IMR-90 (cell line): ENCODE measurements at regions not wholly inside any gene's neighbourhood (a gene's known extent, or its start where the extent isn't known, plus 50 kb on each side); places are given as distances from the start of the nearest gene placed in this dataset.

Experiments used
- ATAC-seq: fragments of 200-7000 bp; cut with Tn5 transposase; 2 replicates; pipeline ENCODE4 v1.9.1; 2020; ENCODE audit warnings: low read depth, mild to moderate bottlenecking, moderate library complexity
- BruUV-seq: library from RNA; stranded (reverse); fragments of 400-500 nt; replicated peaks from 2 replicates; lab custom pipeline; 2021; lab: Mats Ljungman, UMichigan
- CTCF ChIA-PET: fragments of 300-600 bp; formaldehyde crosslinking; extraction: SDS; loops from one replicate; lab custom pipeline; 2021; ENCODE audit warnings: antibody characterized with exemption; lab: Yijun Ruan, JAX
- POLR2A ChIA-PET: fragments of 300-600 bp; sonication (Branson Sonifier 250); formaldehyde crosslinking; loops from one replicate; lab custom pipeline; 2022; ENCODE audit warnings: antibody characterized with exemption; ENCODE audit not compliant: unreplicated experiment; lab: Charles Lee
- DNase-seq: peaks from one replicate; pipeline ENCODE4 v3.0.0; 2013
- H2AFZ ChIP-seq: replicated peaks from 2 replicates; pipeline ENCODE3; 2013; ENCODE audit warnings: low read length, mild to moderate bottlenecking; ENCODE audit not compliant: poor library complexity
- H2AK5ac ChIP-seq: 2 replicates; pipeline ENCODE4 v1.6.1; 2013; ENCODE audit warnings: low read depth, low read length, inconsistent platforms
- H2AK9ac ChIP-seq: replicated peaks from 2 replicates; pipeline ENCODE3; 2013; ENCODE audit warnings: mild to moderate bottlenecking, low read depth, low read length, moderate library complexity; ENCODE audit not compliant: poor library complexity
- H2BK120ac ChIP-seq: 2 replicates; pipeline ENCODE4 v1.6.1; 2013; ENCODE audit warnings: low read depth, low read length, inconsistent platforms
- H2BK15ac ChIP-seq: 3 replicates; pipeline ENCODE4 v1.6.1; 2013; ENCODE audit warnings: low read depth, low read length, inconsistent platforms
- H2BK20ac ChIP-seq: 2 replicates; pipeline ENCODE4 v1.6.1; 2013; ENCODE audit warnings: low read depth, mild to moderate bottlenecking, inconsistent platforms, low read length, moderate library complexity
- H2BK5ac ChIP-seq: 2 replicates; pipeline ENCODE4 v1.6.1; 2013; ENCODE audit warnings: mild to moderate bottlenecking, low read depth, low read length, inconsistent platforms; ENCODE audit not compliant: poor library complexity, severe bottlenecking
- H3K14ac ChIP-seq: replicated peaks from 2 replicates; pipeline ENCODE4 v1.6.1; 2013; ENCODE audit warnings: low read depth, low read length, inconsistent platforms
- H3K18ac ChIP-seq: 2 replicates; pipeline ENCODE4 v1.6.1; 2013; ENCODE audit warnings: low read depth, low read length, control low read depth
- H3K23ac ChIP-seq: 2 replicates; pipeline ENCODE4 v1.6.1; 2013; ENCODE audit warnings: low read depth, low read length, inconsistent platforms
- H3K27ac ChIP-seq: 2 replicates; pipeline ENCODE4 v1.5.1; 2013; ENCODE audit warnings: mild to moderate bottlenecking, control low read depth, low read length; ENCODE audit not compliant: insufficient read depth
- H3K27me3 ChIP-seq: 2 replicates; pipeline ENCODE4 v1.6.1; 2013; ENCODE audit warnings: low read length; ENCODE audit not compliant: control insufficient read depth, insufficient read depth
- H3K36me3 ChIP-seq: 2 replicates; pipeline ENCODE4 v1.6.1; 2013; ENCODE audit warnings: low read length, mixed read lengths; ENCODE audit not compliant: control insufficient read depth, insufficient read depth
- H3K4ac ChIP-seq: 2 replicates; pipeline ENCODE4 v1.6.1; 2013; ENCODE audit warnings: low read depth, low read length, inconsistent platforms
- H3K4me1 ChIP-seq: 2 replicates; pipeline ENCODE4 v1.6.1; 2013; ENCODE audit warnings: low read length, mixed read lengths; ENCODE audit not compliant: control insufficient read depth, insufficient read depth
- H3K4me2 ChIP-seq: 2 replicates; pipeline ENCODE4 v1.6.1; 2013; ENCODE audit warnings: low read depth, mild to moderate bottlenecking, control low read depth, low read length, moderate library complexity
- H3K4me3 ChIP-seq: 2 replicates; pipeline ENCODE4 v1.5.1; 2013; ENCODE audit warnings: low read depth, mild to moderate bottlenecking, control low read depth, low read length, moderate library complexity; ENCODE audit not compliant: insufficient read depth
- H3K56ac ChIP-seq: 2 replicates; pipeline ENCODE4 v1.6.1; 2013; ENCODE audit warnings: low read length, inconsistent platforms; ENCODE audit not compliant: insufficient read depth; ENCODE audit errors: extremely low read depth
- H3K79me1 ChIP-seq, 2 experiments: 2 replicates each; pipeline ENCODE4 v1.6.1; 2013; ENCODE audit warnings: low read length in 2 of 2, inconsistent platforms in 1 of 2, low read depth in 1 of 2
- H3K9ac ChIP-seq: 2 replicates; pipeline ENCODE4 v1.6.1; 2013; ENCODE audit warnings: low read depth, low read length, control low read depth
- H3K9me1 ChIP-seq: 2 replicates; pipeline ENCODE4 v1.6.1; 2013; ENCODE audit warnings: low read length, inconsistent platforms; ENCODE audit not compliant: insufficient read depth
- H3K9me3 ChIP-seq: 2 replicates; pipeline ENCODE4 v1.6.1; 2013; ENCODE audit warnings: low read length; ENCODE audit not compliant: control insufficient read depth, insufficient read depth
- H4K20me1 ChIP-seq: 2 replicates; pipeline ENCODE4 v1.6.1; 2013; ENCODE audit warnings: low read length, inconsistent platforms; ENCODE audit not compliant: insufficient read depth
- H4K5ac ChIP-seq: 2 replicates; pipeline ENCODE4 v1.6.1; 2013; ENCODE audit warnings: mild to moderate bottlenecking, low read depth, low read length, control low read depth
- H4K8ac ChIP-seq, 2 experiments: 2 replicates each; pipeline ENCODE4 v1.6.1; 2013; ENCODE audit warnings: low read depth in 2 of 2, low read length in 2 of 2, control low read depth in 1 of 2, inconsistent platforms in 1 of 2
- H4K91ac ChIP-seq: 2 replicates; pipeline ENCODE4 v1.6.1; 2013; ENCODE audit warnings: low read depth, low read length, inconsistent platforms; ENCODE audit not compliant: insufficient read depth
- BHLHE40 ChIP-seq: fragments of 150-350 bp; IDR thresholded peaks from 2 replicates; pipeline ENCODE4 v1.6.1; 2016; ENCODE audit warnings: mild to moderate bottlenecking, low read depth, low read length
- CEBPB ChIP-seq: IDR thresholded peaks from 2 replicates; pipeline ENCODE4 v1.6.1; 2012; ENCODE audit warnings: low read depth, low read length, improper control_type of control experiment
- CHD1 ChIP-seq: IDR thresholded peaks from 2 replicates; pipeline ENCODE4 v1.6.1; 2012; ENCODE audit warnings: low read depth, low read length, improper control_type of control experiment
- FOS ChIP-seq: fragments of 150-350 bp; IDR thresholded peaks from 2 replicates; pipeline ENCODE4 v1.6.1; 2016; ENCODE audit warnings: low read depth, low read length
- MAZ ChIP-seq: IDR thresholded peaks from 2 replicates; pipeline ENCODE4 v1.6.1; 2012; ENCODE audit warnings: low read depth, mild to moderate bottlenecking, low read length, improper control_type of control experiment, moderate library complexity, borderline replicate concordance
- MXI1 ChIP-seq: IDR thresholded peaks from 2 replicates; pipeline ENCODE4 v1.6.1; 2012; ENCODE audit warnings: low read depth, mild to moderate bottlenecking, low read length, moderate library complexity, borderline replicate concordance
- NFE2L2 ChIP-seq: fragments of 150-350 bp; IDR thresholded peaks from 2 replicates; pipeline ENCODE4 v1.6.1; 2016; ENCODE audit warnings: low read depth, mild to moderate bottlenecking, low read length
- RAD21 ChIP-seq: IDR thresholded peaks from 2 replicates; pipeline ENCODE4 v1.6.1; 2012; ENCODE audit warnings: low read length, improper control_type of control experiment
- RCOR1 ChIP-seq: IDR thresholded peaks from 2 replicates; pipeline ENCODE4 v1.6.1; 2012; ENCODE audit warnings: mild to moderate bottlenecking, low read length, improper control_type of control experiment; ENCODE audit not compliant: insufficient replicate concordance
- RFX5 ChIP-seq: IDR thresholded peaks from 2 replicates; pipeline ENCODE4 v1.8.0; 2012; ENCODE audit warnings: low read depth, mild to moderate bottlenecking, low read length, moderate library complexity
- SMC3 ChIP-seq: fragments of 150-350 bp; IDR thresholded peaks from 2 replicates; pipeline ENCODE4 v1.6.1; 2016; ENCODE audit warnings: low read depth, mild to moderate bottlenecking, antibody characterized with exemption, low read length, moderate library complexity
- WGBS, 2 experiments: methylation state at CpG; one replicate each; pipeline versions ENCODE4 v1.1.5 to v1.1.7; 2013; ENCODE audit warnings: missing lambda C conversion rate in 2 of 2; ENCODE audit not compliant: insufficient read length in 1 of 2; ENCODE audit errors: extremely low coverage in 2 of 2; 5-methylcytosine and 5-hydroxymethylcytosine counted together
- dilution Hi-C: fragments of 300-500 bp; cut with HindIII; formaldehyde crosslinking; loops from one replicate; pipeline ENCODE4 v1.14.3; 2018; ENCODE audit warnings: low sequenced_read_pairs; ENCODE audit not compliant: unreplicated experiment
- in situ Hi-C: fragments of 300-500 bp; cut with MboI; formaldehyde crosslinking; loops from 3 replicates; pipeline ENCODE4 v1.14.3; 2019; ENCODE audit warnings: low sequenced_read_pairs, inconsistent platforms, mixed read lengths
- intact Hi-C: fragments of 100-400 bp; cut with micrococcal nuclease; formaldehyde crosslinking; loops from 2 replicates; pipeline ENCODE4 v1.10.0; 2022
- TF ChIP-seq, protein P1 (sequence below): fragments of 150-350 bp; IDR thresholded peaks from 2 replicates; pipeline ENCODE4 v1.6.1; 2016; ENCODE audit warnings: low read depth, mild to moderate bottlenecking, low read length, moderate library complexity, borderline replicate concordance
- TF ChIP-seq, protein P2 (sequence below): fragments of 150-350 bp; IDR thresholded peaks from 2 replicates; pipeline ENCODE4 v1.6.1; 2017; ENCODE audit warnings: mild to moderate bottlenecking, antibody characterized with exemption, low read length, low read depth
- TF ChIP-seq, protein P3 (sequence below): conservative IDR thresholded peaks from 2 replicates; pipeline ENCODE4 v1.5.1; 2012; ENCODE audit warnings: mild to moderate bottlenecking, low read depth, low read length, improper control_type of control experiment

DNA sequence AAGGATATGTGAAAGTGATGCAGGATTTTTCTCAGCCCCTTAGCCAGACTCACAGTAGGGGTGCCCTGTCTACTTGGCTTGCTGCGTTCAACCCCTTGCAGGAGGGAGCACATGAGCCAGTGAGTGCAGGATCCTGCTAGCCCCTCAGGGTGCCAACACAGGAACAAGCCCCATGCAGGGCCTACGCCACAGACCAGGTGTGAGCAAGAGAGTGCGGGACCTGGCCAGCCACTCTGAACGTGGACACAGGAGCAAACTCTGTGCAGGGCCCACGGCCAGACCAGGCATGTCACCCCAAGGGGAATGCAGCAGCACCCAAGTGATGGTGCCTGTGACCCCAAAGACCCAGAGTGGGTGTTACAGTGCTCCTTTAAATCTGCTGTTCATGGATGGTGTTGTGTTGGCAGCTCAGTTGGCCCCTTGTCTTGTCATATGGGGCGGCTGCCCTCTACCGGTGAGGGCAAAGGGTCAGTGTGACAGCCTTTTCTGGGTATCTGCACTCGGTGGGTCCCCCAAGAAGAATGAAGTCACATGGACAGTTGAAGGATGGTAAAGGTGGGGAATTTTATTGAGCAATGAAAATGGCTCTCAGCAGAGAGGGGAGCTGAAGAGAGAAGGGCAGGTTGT, 188.4 kb upstream of the MAOA start:
- Histone ChIP-seq H4K5ac (no peak overlapping the region), H3K23ac (no peak overlapping the region), H3K4me3 (no peak overlapping the region), H3K36me3 (no peaks in the 10 kb centered on the region), H4K91ac (no peak overlapping the region), H3K14ac (no peak overlapping the region), H2AFZ (no peak overlapping the region), H2AK9ac (no peak overlapping the region), H3K79me1 (no peaks in the 10 kb centered on the region), H3K4me2 (no peak overlapping the region), H2AK5ac (no peak overlapping the region), H3K4ac (no peak overlapping the region), H3K18ac (no peak overlapping the region), H4K20me1 (no peaks in the 10 kb centered on the region), H3K27ac (no peak overlapping the region), H3K4me1 (no peaks in the 10 kb centered on the region), H3K27me3 (no peaks in the 10 kb centered on the region), H2BK15ac (no peak overlapping the region), H2BK120ac (no peak overlapping the region), H2BK5ac (no peak overlapping the region), H3K9ac (no peak overlapping the region), H2BK20ac (no peak overlapping the region), H4K8ac (no peak overlapping the region), H3K9me1 (no peaks in the 10 kb centered on the region), H3K56ac (no peak overlapping the region), H3K9me3 (no peaks in the 10 kb centered on the region)
- ChIA-PET POLR2A (no interaction called here), CTCF (no interaction called here)
- intact Hi-C loops, result no loop called here
- DNase-seq, result no peak
- TF ChIP-seq, protein P1, sequence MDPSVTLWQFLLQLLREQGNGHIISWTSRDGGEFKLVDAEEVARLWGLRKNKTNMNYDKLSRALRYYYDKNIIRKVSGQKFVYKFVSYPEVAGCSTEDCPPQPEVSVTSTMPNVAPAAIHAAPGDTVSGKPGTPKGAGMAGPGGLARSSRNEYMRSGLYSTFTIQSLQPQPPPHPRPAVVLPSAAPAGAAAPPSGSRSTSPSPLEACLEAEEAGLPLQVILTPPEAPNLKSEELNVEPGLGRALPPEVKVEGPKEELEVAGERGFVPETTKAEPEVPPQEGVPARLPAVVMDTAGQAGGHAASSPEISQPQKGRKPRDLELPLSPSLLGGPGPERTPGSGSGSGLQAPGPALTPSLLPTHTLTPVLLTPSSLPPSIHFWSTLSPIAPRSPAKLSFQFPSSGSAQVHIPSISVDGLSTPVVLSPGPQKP, result no peak
- no peak for TF ChIP-seq SMC3
- TF ChIP-seq, protein P2, sequence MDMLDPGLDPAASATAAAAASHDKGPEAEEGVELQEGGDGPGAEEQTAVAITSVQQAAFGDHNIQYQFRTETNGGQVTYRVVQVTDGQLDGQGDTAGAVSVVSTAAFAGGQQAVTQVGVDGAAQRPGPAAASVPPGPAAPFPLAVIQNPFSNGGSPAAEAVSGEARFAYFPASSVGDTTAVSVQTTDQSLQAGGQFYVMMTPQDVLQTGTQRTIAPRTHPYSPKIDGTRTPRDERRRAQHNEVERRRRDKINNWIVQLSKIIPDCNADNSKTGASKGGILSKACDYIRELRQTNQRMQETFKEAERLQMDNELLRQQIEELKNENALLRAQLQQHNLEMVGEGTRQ, result no peak
- TF ChIP-seq MXI1, result no peak
- no peak for TF ChIP-seq NFE2L2
- TF ChIP-seq MAZ, result no peak
- no peak for TF ChIP-seq FOS
- no peak for TF ChIP-seq RAD21
- TF ChIP-seq CHD1, result no peak
- no peak for TF ChIP-seq CEBPB
- TF ChIP-seq, protein P3, sequence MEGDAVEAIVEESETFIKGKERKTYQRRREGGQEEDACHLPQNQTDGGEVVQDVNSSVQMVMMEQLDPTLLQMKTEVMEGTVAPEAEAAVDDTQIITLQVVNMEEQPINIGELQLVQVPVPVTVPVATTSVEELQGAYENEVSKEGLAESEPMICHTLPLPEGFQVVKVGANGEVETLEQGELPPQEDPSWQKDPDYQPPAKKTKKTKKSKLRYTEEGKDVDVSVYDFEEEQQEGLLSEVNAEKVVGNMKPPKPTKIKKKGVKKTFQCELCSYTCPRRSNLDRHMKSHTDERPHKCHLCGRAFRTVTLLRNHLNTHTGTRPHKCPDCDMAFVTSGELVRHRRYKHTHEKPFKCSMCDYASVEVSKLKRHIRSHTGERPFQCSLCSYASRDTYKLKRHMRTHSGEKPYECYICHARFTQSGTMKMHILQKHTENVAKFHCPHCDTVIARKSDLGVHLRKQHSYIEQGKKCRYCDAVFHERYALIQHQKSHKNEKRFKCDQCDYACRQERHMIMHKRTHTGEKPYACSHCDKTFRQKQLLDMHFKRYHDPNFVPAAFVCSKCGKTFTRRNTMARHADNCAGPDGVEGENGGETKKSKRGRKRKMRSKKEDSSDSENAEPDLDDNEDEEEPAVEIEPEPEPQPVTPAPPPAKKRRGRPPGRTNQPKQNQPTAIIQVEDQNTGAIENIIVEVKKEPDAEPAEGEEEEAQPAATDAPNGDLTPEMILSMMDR, result no peak
- TF ChIP-seq BHLHE40, result no peak
- TF ChIP-seq RFX5, result no peak
- no peak for TF ChIP-seq RCOR1
- dilution Hi-C loops, result no loop called here
- no TSS peak for BruUV-seq
- no peak for ATAC-seq
- 52% methylated on average over 2 of the region's 8 CpGs; no CpG with 5 or more reads in 1 of the 2 experiments for WGBS, 2 experiments
- in situ Hi-C loops, result no loop called here
